ENCODE measurements at regions not wholly inside any gene's neighbourhood (a gene's known extent, or its start where the extent isn't known, plus 50 kb on each side); places are given as distances from the start of the nearest gene placed in this dataset.

GRCh38 chr5:160508780-160509361 is 87.2 kb downstream of the PTTG1 start:
- TF ChIP-seq POLR2A (IDR thresholded peaks at IDR 0.05): no peak
- TF ChIP-seq CTCF (IDR thresholded peaks at IDR 0.05): peak; percentile 65 to 83 (median 76)
- TF ChIP-seq POLR2AphosphoS5 (IDR thresholded peaks at IDR 0.05): peak; percentile 5

Measured in prostate gland (tissue), 2 donors.